WERI-Rb-1 (cell line): ENCODE measurements at regions not wholly inside any gene's neighbourhood (a gene's known extent, or its start where the extent isn't known, plus 50 kb on each side); places are given as distances from the start of the nearest gene placed in this dataset.

Experiments used
- DNase-seq: peaks from one replicate; pipeline ENCODE4 v3.0.0-alpha.2; 2020
- H3K27ac ChIP-seq: fragments of 250-450 bp; sonication (Bioruptor Pico); 2 replicates; pipeline ENCODE4 v1.5.1; 2020; ENCODE audit warnings: mild to moderate bottlenecking, moderate library complexity
- H3K27me3 ChIP-seq: fragments of 250-450 bp; sonication (Bioruptor Pico); 2 replicates; pipeline ENCODE4 v1.5.1; 2021; ENCODE audit warnings: mild to moderate bottlenecking, low read depth, moderate library complexity; ENCODE audit not compliant: insufficient read depth, severe bottlenecking
- H3K36me3 ChIP-seq: fragments of 250-450 bp; sonication (Bioruptor Pico); 2 replicates; pipeline ENCODE4 v1.5.1; 2020; ENCODE audit warnings: mild to moderate bottlenecking, moderate library complexity
- H3K4me3 ChIP-seq: 2 replicates; pipeline ENCODE4 v1.5.1; 2011; ENCODE audit warnings: low read depth, mild to moderate bottlenecking, control low read depth, low read length
- H3K9me3 ChIP-seq: fragments of 250-450 bp; sonication (Bioruptor Pico); 2 replicates; pipeline ENCODE4 v1.5.1; 2021; ENCODE audit warnings: mild to moderate bottlenecking, moderate library complexity; ENCODE audit not compliant: severe bottlenecking
- CTCF ChIP-seq: IDR thresholded peaks from 2 replicates; pipeline ENCODE4 v1.5.1; 2011; ENCODE audit warnings: low read depth, mild to moderate bottlenecking, control low read depth, inconsistent platforms, low read length

- Histone ChIP-seq H3K4me3 (no peak overlapping the region), H3K27ac (no peak overlapping the region), H3K36me3 (no peaks in the 10 kb centered on the region), H3K9me3 (no peaks in the 10 kb centered on the region), H3K27me3 (no peaks in the 10 kb centered on the region)
- no peak for TF ChIP-seq CTCF
- DNase-seq, result no peak
Observed at GRCh38 chr10:130899856-130900255, 411.7 kb downstream of the TCERG1L start.

GRCh38 chr10:130900441-130901160 is 410.9 kb downstream of the TCERG1L start:
- Histone ChIP-seq H3K36me3 (no peaks in the 10 kb centered on the region), H3K27me3 (no peaks in the 10 kb centered on the region), H3K27ac (no peak overlapping the region), H3K4me3 (no peak overlapping the region), H3K9me3 (no peaks in the 10 kb centered on the region)
- no peak for TF ChIP-seq CTCF
- DNase-seq, result no peak

GRCh38 chr10:130901311-130902165 is 410.0 kb downstream of the TCERG1L start:
- Histone ChIP-seq H3K9me3 (no peaks in the 10 kb centered on the region), H3K27ac (no peak overlapping the region), H3K4me3 (no peak overlapping the region), H3K27me3 (no peaks in the 10 kb centered on the region), H3K36me3 (no peaks in the 10 kb centered on the region)
- peak; percentile 76 for TF ChIP-seq CTCF
- peak; percentile 57 for DNase-seq

- Histone ChIP-seq H3K4me3 (no peak overlapping the region), H3K9me3 (no peaks in the 10 kb centered on the region), H3K27me3 (no peaks in the 10 kb centered on the region), H3K27ac (no peak overlapping the region), H3K36me3 (no peaks in the 10 kb centered on the region)
- no peak for DNase-seq
- TF ChIP-seq CTCF, result no peak
Observed at GRCh38 chr10:130902471-130902870, 409.1 kb downstream of the TCERG1L start.

GRCh38 chr10:130902929-130903328 is 408.6 kb downstream of the TCERG1L start:
- Histone ChIP-seq H3K36me3 (no peaks in the 10 kb centered on the region), H3K27me3 (no peaks in the 10 kb centered on the region), H3K9me3 (no peaks in the 10 kb centered on the region), H3K4me3 (no peak overlapping the region), H3K27ac (no peak overlapping the region)
- no peak for TF ChIP-seq CTCF
- no peak for DNase-seq
